DMS 273 (cell line): ENCODE measurements at regions not wholly inside any gene's neighbourhood (a gene's known extent, or its start where the extent isn't known, plus 50 kb on each side); places are given as distances from the start of the nearest gene placed in this dataset.
A peak's percentile ranks its signal among the peaks of the same experiment; 100 is the strongest.
"Not testable (repeated sequence)": the region's sequence is repeated elsewhere in the genome, so short reads cannot be mapped to it uniquely, and the experiment has no call there.

Source experiments
- DNase-seq: peaks from one replicate; lab custom pipeline; 2025; ENCODE audit not compliant: unreplicated experiment; lab: John Stamatoyannopoulos, UW

- no peak for DNase-seq
These were observed 581.5 kb upstream of the VRK2 start for GRCh38 chr2:57465067-57465466.

- no peak for DNase-seq
These were observed 580.6 kb upstream of the VRK2 start for GRCh38 chr2:57465967-57466366.

GRCh38 chr2:57475391-57475790, 571.2 kb upstream of the VRK2 start:
- no peak for DNase-seq

- DNase-seq = no peak
These were observed 566.6 kb upstream of the VRK2 start for GRCh38 chr2:57479981-57480380.

- DNase-seq = no peak
These were observed 558.5 kb upstream of the VRK2 start for GRCh38 chr2:57488061-57488460.

- no peak for DNase-seq
These were observed 555.9 kb upstream of the VRK2 start for GRCh38 chr2:57490741-57491140.

GRCh38 chr2:57491213-57491612, 555.4 kb upstream of the VRK2 start:
- no peak for DNase-seq

GRCh38 chr2:57493966-57494365, 552.6 kb upstream of the VRK2 start:
- DNase-seq = not testable (repeated sequence)

GRCh38 chr2:57497489-57498096, 549.0 kb upstream of the VRK2 start:
- DNase-seq = peak; percentile 72

GRCh38 chr2:57504787-57505186, 541.8 kb upstream of the VRK2 start:
- no peak for DNase-seq

- DNase-seq = no peak
These were observed 537.4 kb upstream of the VRK2 start for GRCh38 chr2:57509189-57509588.

- peak; percentile 1 for DNase-seq
These were observed 535.9 kb upstream of the VRK2 start for GRCh38 chr2:57510704-57511103.

- no peak for DNase-seq
These were observed 531.2 kb upstream of the VRK2 start for GRCh38 chr2:57515366-57515765.

GRCh38 chr2:57516698-57517340, 529.8 kb upstream of the VRK2 start:
- DNase-seq = peak; percentile 65

- no peak for DNase-seq
These were observed 523.3 kb upstream of the VRK2 start for GRCh38 chr2:57523304-57523703.

GRCh38 chr2:57527685-57528084, 518.9 kb upstream of the VRK2 start:
- DNase-seq = no peak

GRCh38 chr2:57528499-57528898, 518.1 kb upstream of the VRK2 start:
- DNase-seq = no peak

GRCh38 chr2:57534358-57534757, 512.2 kb upstream of the VRK2 start:
- no peak for DNase-seq

- DNase-seq = no peak
These were observed 509.9 kb upstream of the VRK2 start for GRCh38 chr2:57536535-57537231.

- DNase-seq = no peak
These were observed 506.8 kb upstream of the VRK2 start for GRCh38 chr2:57539761-57540160.

- no peak for DNase-seq
These were observed 504.5 kb upstream of the VRK2 start for GRCh38 chr2:57542081-57542480.

- no peak for DNase-seq
These were observed 503.4 kb upstream of the VRK2 start for GRCh38 chr2:57543211-57543610.
